LNCAP (cell line): ENCODE measurements at regions not wholly inside any gene's neighbourhood (a gene's known extent, or its start where the extent isn't known, plus 50 kb on each side); places are given as distances from the start of the nearest gene placed in this dataset.

ENCODE experiments used
- TF ChIP-seq, protein P1 (sequence below): fragments of 450-650 bp; IDR thresholded peaks from 2 replicates; pipeline ENCODE4 v1.5.1; 2017; ENCODE audit warnings: mild to moderate bottlenecking

DNA sequence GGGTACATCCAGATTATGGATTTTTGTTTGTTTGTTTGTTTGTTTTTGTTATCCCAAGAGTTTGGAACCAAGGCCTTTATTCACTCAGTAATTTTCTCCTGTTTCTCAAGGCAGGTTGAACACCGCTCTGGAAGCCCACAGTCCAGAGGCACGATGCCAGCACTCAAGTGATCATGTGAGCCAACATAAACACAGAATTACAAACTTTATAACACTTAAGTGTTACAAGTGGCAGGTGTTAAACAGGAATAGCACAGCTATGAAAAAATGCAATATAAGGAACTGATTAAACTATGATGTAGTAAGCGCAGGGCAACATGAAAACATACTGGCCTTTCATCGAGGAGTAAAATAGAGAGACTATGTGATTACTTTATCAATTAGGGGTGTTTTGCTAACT is 1885.8 kb upstream of the SEL1L start:
- TF ChIP-seq, protein P1, sequence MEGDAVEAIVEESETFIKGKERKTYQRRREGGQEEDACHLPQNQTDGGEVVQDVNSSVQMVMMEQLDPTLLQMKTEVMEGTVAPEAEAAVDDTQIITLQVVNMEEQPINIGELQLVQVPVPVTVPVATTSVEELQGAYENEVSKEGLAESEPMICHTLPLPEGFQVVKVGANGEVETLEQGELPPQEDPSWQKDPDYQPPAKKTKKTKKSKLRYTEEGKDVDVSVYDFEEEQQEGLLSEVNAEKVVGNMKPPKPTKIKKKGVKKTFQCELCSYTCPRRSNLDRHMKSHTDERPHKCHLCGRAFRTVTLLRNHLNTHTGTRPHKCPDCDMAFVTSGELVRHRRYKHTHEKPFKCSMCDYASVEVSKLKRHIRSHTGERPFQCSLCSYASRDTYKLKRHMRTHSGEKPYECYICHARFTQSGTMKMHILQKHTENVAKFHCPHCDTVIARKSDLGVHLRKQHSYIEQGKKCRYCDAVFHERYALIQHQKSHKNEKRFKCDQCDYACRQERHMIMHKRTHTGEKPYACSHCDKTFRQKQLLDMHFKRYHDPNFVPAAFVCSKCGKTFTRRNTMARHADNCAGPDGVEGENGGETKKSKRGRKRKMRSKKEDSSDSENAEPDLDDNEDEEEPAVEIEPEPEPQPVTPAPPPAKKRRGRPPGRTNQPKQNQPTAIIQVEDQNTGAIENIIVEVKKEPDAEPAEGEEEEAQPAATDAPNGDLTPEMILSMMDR = no peak

DNA sequence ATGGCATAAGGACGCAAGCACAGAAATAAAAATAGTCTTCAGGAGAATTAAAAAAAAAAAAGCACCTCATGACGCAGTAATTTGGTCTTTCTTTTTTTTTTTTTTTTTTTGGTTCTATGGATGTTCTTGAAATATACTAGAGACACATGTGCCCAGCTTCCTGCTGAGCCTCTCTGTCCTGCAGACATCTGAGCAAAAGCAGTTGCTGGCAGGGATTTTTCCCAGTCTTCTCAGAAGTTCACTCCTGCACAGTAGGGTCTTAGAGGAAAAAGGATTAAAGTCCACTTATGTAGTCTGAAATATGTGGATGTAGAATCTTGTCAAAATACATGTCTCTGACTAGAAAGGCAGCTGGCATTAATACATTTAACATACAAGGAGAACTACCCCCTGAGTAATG is 1888.1 kb upstream of the SEL1L start:
- TF ChIP-seq, protein P1 = no peak

DNA sequence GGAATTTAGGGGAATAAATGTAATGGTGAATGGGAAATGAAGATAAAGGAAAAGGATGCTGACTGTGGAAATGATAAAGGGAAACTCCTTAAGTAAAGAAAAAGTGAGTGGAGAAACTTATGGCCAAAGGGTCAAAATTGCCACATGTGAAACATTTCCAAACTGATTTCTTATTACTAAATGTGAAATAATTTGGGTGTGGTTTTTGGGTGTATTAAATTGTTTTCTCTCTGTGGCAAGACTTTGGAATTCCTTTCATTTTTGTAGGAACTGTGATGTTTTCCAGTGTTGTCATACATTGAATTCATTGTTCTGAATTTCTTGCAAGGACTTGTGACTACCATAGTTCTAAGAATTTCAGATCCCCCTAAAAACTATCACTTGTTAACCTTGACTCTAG is 1891.5 kb upstream of the SEL1L start:
- TF ChIP-seq, protein P1 = no peak

DNA sequence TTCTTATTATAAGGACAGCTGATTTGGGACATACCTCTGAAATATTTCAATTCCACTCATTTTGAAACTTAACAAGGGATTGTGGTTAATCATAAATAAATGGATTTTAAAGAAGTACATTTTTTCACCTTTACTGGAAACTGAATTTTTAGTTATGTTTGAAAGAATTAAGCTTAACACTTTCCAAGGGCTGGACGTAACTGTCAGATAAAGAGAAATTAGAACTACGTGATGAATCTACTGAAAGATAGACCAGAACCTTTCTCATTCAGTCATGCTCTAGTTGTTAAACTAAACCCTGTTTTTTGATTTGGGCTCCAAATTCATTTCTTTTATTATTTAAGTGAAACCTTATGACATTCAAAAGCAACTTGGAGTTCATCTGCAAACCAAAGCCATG is 1892.1 kb upstream of the SEL1L start:
- TF ChIP-seq, protein P1 = no peak

DNA sequence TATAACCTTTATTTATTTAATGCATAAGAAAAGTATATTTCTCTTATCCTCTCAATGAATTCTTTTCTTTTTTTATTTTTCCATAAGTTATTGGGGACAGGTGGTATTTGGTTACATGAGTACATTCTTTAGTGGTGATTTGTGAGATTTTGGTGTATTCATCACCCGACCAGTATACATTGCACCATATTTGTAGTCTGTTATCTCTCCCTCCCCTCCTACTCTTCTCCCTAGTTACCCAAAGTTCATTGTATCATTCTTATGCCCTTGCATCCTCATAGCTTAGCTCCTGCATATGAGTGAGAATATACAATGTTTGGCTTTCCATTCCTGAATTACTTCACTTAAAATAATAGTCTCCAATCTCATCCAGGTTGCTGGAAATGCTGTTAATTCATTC is 1900.0 kb upstream of the SEL1L start:
- TF ChIP-seq, protein P1 = no peak

DNA sequence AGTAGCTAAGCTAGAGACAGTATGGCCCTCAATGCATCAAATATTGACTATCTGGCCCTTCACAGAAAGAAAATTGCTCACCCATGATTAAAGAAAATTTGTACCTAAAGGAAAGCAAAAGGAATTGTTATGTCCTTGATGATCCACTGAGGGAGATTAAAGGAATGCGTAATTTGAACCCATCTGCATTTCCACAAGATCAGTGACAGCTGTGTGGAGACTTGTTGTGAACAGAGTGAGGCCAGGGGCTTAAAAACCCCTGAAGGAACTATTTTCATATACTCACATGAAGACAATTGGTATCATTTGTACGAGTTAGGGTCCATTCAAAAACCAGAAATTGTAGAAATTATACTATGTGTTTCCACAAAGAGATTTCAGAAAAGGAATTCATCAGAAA is 1908.1 kb upstream of the SEL1L start:
- TF ChIP-seq, protein P1 = no peak

DNA sequence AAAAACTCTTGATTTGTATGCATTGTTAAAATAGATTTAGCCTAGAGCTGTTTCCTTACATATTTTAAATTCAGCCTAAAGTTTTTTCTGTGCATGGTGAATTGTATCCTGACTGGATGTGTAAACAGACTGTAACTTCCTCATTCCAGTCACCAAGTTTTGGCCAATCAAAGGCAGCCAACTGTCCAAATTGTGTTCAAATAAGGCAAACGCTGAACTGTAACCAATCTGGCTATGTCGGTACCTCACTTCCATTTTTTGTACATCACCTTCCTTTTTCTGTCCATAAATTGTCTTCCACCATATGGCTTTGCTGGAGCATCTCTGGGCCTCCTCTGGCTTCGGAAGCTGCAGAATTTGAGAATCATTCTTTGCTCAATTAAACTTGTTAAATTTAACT is 1921.9 kb upstream of the SEL1L start:
- TF ChIP-seq, protein P1 = no peak

DNA sequence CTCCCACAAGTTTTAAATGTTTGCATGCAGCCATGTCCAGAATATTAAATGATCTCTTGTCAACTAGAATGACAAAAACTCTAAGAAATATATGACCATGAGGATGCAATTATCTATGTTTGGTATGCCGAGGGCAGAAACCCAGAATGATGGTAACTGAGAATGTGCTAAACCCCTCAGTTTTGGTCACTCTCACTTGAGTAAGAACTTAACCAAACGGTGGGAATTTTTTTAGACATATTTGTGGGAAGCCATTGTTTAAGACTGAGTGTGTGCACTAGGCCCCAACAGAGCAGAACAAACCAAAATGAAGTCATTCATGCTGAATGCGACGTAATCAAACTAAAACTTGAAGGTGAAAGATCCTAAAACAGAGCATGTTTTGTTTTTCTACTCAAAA is 1927.9 kb upstream of the SEL1L start:
- TF ChIP-seq, protein P1 = no peak
